Psoas muscle (tissue), 7 donors: ENCODE measurements at regions not wholly inside any gene's neighbourhood (a gene's known extent, or its start where the extent isn't known, plus 50 kb on each side); places are given as distances from the start of the nearest gene placed in this dataset.

Experiments
- ATAC-seq, 4 donors: fragments of 200-7000 bp; cut with Tn5 transposase; one replicate each; pipeline ENCODE4 v1.9.1; 2020; ENCODE audit warnings: moderate library complexity in 3 of 4, mild to moderate bottlenecking in 2 of 4
- DNase-seq, 2 donors: peaks; one replicate each; pipeline ENCODE4 v3.0.0-alpha.2; 2020
- H3K27ac ChIP-seq: fragments of 200-600 bp; one replicate; pipeline ENCODE4 v1.8.0; 2022
- H3K27me3 ChIP-seq, 3 donors: fragments of 200-600 bp in 1 of 3; one replicate each; pipeline versions ENCODE4 v1.6.1 to v1.8.0; 2013 to 2022; ENCODE audit warnings: low read length in 2 of 3, mild to moderate bottlenecking in 2 of 3, moderate library complexity in 1 of 3; ENCODE audit not compliant: insufficient read depth in 3 of 3
- H3K36me3 ChIP-seq, 2 donors: fragments of 200-600 bp in 1 of 2; one replicate each; pipeline versions ENCODE4 v1.6.1 to v1.8.0; 2013 to 2022; ENCODE audit warnings: low read depth in 1 of 2, mild to moderate bottlenecking in 1 of 2, moderate library complexity in 1 of 2; ENCODE audit not compliant: insufficient read depth in 1 of 2
- H3K4me1 ChIP-seq: fragments of 200-600 bp; one replicate; pipeline ENCODE4 v1.8.0; 2022
- H3K4me3 ChIP-seq: fragments of 200-600 bp; one replicate; pipeline ENCODE4 v1.8.0; 2022; ENCODE audit warnings: mild to moderate bottlenecking
- H3K9me3 ChIP-seq: fragments of 200-600 bp; one replicate; pipeline ENCODE4 v1.8.0; 2022
- WGBS, 3 donors: extraction: QIAGEN DNeasy Blood & Tissue Kit; methylation state at CpG; one replicate each; pipeline versions ENCODE4 v1.1.6 to v1.1.7; 2013; 5-methylcytosine and 5-hydroxymethylcytosine counted together
- intact Hi-C, 2 donors: fragments of 100-400 bp; cut with DNase I; formaldehyde crosslinking; loops; one replicate each; pipeline versions ENCODE4 v1.11.0 to v1.14.2; 2022
- TF ChIP-seq, protein P1 (sequence below): fragments of 200-600 bp; IDR thresholded peaks from one replicate; pipeline ENCODE4 v1.8.0; 2022; ENCODE audit warnings: antibody characterized with exemption
- donor health status: healthy with polysubstance abuse.
- donor health status: DM: no; HTN: no; CAD: no; lungs with moderate emphysema.
- donor health status: Bipolar disorder and iron deficiency.
- donor health status: healthy.
- donor health status: DM: yes; HTN: yes; CAD: no.
- donor health status: DM: no; HTN: no; CAD: no.
- donor health status: DM: yes; HTN: yes; CAD: no.

DNA sequence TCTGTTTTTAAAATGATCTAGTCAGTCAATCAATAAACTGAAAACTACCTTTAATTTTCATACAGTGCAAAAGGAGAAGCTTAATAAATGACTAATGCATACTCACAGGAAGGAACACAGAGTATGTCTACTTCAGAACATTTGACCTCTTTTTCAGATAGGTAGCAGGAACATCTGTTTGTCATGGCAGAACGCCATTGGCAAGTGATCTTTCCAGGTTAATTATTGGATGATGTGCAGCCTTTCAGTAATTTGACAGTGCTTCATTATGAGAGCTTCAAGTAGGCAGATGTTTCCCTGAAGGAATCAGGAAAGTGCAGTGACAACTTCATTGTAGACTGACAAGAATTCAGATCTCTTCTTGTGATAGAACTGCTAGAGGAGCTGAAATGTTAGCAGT lies 325.0 kb downstream of the OTOL1 start:
- intact Hi-C loops, result no loop called here
- no peak for ATAC-seq
- no peaks in the 10 kb centered on the region for H3K36me3 ChIP-seq
- no peaks in the 10 kb centered on the region for H3K9me3 ChIP-seq
- H3K27me3 ChIP-seq, result no peaks in the 10 kb centered on the region
- H3K27ac ChIP-seq, result no peak overlapping the region
- 19 to 33% (median 28%) methylated on average over 1 of the region's 1 CpG for WGBS, 3 donors
- DNase-seq, result no peak
- TF ChIP-seq, protein P1, sequence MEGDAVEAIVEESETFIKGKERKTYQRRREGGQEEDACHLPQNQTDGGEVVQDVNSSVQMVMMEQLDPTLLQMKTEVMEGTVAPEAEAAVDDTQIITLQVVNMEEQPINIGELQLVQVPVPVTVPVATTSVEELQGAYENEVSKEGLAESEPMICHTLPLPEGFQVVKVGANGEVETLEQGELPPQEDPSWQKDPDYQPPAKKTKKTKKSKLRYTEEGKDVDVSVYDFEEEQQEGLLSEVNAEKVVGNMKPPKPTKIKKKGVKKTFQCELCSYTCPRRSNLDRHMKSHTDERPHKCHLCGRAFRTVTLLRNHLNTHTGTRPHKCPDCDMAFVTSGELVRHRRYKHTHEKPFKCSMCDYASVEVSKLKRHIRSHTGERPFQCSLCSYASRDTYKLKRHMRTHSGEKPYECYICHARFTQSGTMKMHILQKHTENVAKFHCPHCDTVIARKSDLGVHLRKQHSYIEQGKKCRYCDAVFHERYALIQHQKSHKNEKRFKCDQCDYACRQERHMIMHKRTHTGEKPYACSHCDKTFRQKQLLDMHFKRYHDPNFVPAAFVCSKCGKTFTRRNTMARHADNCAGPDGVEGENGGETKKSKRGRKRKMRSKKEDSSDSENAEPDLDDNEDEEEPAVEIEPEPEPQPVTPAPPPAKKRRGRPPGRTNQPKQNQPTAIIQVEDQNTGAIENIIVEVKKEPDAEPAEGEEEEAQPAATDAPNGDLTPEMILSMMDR, result no peak
- H3K4me3 ChIP-seq, result no peak overlapping the region
- no peaks in the 10 kb centered on the region for H3K4me1 ChIP-seq

DNA sequence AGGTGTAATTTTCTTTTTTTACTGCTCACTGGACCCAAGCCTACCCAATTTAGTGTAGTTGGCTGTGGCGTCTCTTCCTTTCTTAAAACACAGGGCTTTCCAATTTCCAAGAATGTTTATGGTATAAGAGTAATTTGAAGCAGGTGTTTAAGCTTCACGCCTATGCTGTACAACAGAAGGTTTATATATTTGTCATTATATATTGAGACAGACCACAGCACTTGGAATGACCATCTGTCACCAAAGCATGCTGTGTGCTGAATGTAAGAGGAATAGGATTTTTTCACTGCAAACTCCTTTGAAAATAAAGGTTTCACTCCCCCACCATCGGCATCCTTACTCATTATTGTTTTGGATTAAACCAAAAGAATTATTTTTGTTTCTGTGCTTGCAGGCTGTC lies 325.7 kb downstream of the OTOL1 start:
- DNase-seq, result no peak
- H3K4me3 ChIP-seq, result no peak overlapping the region
- H3K27ac ChIP-seq, result no peak overlapping the region
- no peaks in the 10 kb centered on the region for H3K4me1 ChIP-seq
- intact Hi-C loops, result no loop called here
- TF ChIP-seq, protein P1, result no peak
- H3K9me3 ChIP-seq, result no peaks in the 10 kb centered on the region
- 20 to 24% (median 21%) methylated on average over 3 of the region's 3 CpGs for WGBS, 3 donors
- no peak for ATAC-seq
- H3K27me3 ChIP-seq, result no peaks in the 10 kb centered on the region
- H3K36me3 ChIP-seq, result no peaks in the 10 kb centered on the region

DNA sequence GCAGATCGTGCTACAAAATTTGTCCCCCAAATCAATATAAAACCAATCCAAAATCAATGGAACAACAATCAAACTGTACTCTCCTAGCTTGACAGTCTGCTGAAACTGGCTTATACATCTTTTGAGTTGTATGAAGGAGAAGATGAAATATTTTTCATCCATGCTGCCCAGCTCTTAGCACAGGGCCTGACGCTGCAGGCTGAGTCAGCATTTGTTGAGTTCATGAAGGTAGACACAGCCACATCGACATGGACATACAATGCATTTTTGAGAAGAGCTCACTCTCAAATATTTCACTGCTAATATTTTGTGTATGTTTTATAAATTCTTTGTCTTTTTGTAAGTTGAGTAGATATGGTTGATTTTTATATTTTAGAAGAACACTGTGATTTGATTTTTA lies 327.3 kb downstream of the OTOL1 start:
- H3K4me3 ChIP-seq, result no peak overlapping the region
- no peaks in the 10 kb centered on the region for H3K9me3 ChIP-seq
- no peaks in the 10 kb centered on the region for H3K36me3 ChIP-seq
- intact Hi-C loops, result no loop called here
- no peaks in the 10 kb centered on the region for H3K27me3 ChIP-seq
- WGBS, 3 donors, result 87 to 91% (median 89%) methylated on average over 3 of the region's 3 CpGs
- no peaks in the 10 kb centered on the region for H3K4me1 ChIP-seq
- DNase-seq (no peak), ATAC-seq (no peak)
- TF ChIP-seq, protein P1, result no peak
- no peak overlapping the region for H3K27ac ChIP-seq

DNA sequence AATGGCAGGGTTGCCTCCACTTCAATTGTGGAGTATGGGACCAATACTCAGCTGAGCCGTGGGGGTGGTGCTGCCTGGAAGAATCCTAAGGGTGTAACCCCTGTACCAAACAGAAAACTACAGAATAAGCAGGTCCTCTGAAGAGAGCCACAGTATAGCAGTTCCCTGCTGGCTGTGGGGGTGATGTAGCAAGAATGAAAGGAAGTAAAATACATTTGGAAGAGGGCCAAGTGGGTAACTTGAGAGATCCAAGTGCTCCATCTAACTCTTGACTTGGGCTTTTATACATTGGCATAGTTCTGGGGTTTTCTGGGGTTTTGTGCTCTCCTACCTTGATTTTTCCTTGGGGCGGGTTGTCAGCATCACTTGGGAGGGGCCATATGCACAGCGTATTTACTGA lies 341.4 kb downstream of the OTOL1 start:
- WGBS, 3 donors, result 87 to 96% (median 92%) methylated on average over 3 of the region's 3 CpGs
- intact Hi-C loops, result no loop called here

DNA sequence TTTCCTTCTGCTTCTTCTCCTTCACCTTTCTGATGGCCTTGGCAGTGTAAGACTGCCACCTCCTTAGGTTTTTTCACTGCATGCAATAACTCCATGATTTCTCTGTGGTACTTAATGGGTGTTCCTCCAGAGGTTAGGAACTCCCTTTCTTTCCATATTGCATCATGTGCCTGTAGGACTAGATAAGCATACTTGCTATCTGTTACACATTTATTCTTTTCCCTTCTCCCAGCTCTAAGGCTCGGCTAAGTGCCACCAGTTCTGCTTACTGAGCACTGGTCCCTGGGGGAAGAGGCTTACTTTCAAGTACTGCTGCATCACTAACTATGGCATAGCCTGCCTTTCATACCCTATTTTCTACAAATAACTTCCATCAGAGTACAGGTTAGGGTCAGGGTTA lies 351.8 kb downstream of the OTOL1 start:
- H3K27me3 ChIP-seq, result no peaks in the 10 kb centered on the region
- DNase-seq (no peak), ATAC-seq (no peak)
- no peaks in the 10 kb centered on the region for H3K9me3 ChIP-seq
- no peaks in the 10 kb centered on the region for H3K4me1 ChIP-seq
- H3K27ac ChIP-seq, result no peak overlapping the region
- TF ChIP-seq, protein P1, result no peak
- intact Hi-C loops, result no loop called here
- 47 to 61% (median 53%) methylated on average over 1 of the region's 1 CpG for WGBS, 3 donors
- no peak overlapping the region for H3K4me3 ChIP-seq
- H3K36me3 ChIP-seq, result no peaks in the 10 kb centered on the region

More for the DNA sequence above, 341.4 kb downstream of the OTOL1 start:
- Histone ChIP-seq H3K36me3 (no peaks in the 10 kb centered on the region), H3K27ac (no peak overlapping the region), H3K4me1 (no peaks in the 10 kb centered on the region), H3K27me3 (no peaks in the 10 kb centered on the region), H3K9me3 (no peaks in the 10 kb centered on the region), H3K4me3 (no peak overlapping the region)
- TF ChIP-seq, protein P1, result no peak
- ATAC-seq (no peak), DNase-seq (no peak)
